ENCODE measurements at regions not wholly inside any gene's neighbourhood (a gene's known extent, or its start where the extent isn't known, plus 50 kb on each side); places are given as distances from the start of the nearest gene placed in this dataset.

- TF ChIP-seq ZNF274 (IDR thresholded peaks at IDR 0.05; ENCODE audit: low read depth, low read length), result no peak
- TF ChIP-seq EGR1 (IDR thresholded peaks at IDR 0.05; ENCODE audit: low read depth), result no peak
- TF ChIP-seq RAD21 (IDR thresholded peaks at IDR 0.05; ENCODE audit: low read depth), result no peak
- no peak for TF ChIP-seq SP1 (IDR thresholded peaks at IDR 0.05; ENCODE audit: low read depth)
- TF ChIP-seq ELF1 (IDR thresholded peaks at IDR 0.05; ENCODE audit: borderline replicate concordance, low read depth), result no peak
- no peak for TF ChIP-seq SRF (IDR thresholded peaks at IDR 0.05; ENCODE audit: low read depth)
- no peak for TF ChIP-seq EZH2phosphoT487 (IDR thresholded peaks at IDR 0.05; ENCODE audit: borderline replicate concordance)
- no peak for TF ChIP-seq SIN3A (IDR thresholded peaks at IDR 0.05; ENCODE audit: low read depth)
- no peak for TF ChIP-seq CBX3 (IDR thresholded peaks at IDR 0.05; ENCODE audit: low read depth)
- ChIA-PET POLR2A (no interaction called here), CTCF (interaction anchor here (1.0 kb wide), 1 partner anchor 158 kb away, joined by 3 read pairs; the partner anchor contains the start of gene AHCYL1), RAD21 (ENCODE audit: low non-redundant PET in 1 of 2, low total read pairs in 2 of 2, uncharacterized antibody in 2 of 2, unreplicated experiment in 2 of 2) (no interaction called here)
- Histone ChIP-seq H3K27ac (ENCODE audit: low read depth, low read length) (no peak overlapping the region), H3K9ac (ENCODE audit: low read length) (no peak overlapping the region), H4K20me1 (ENCODE audit: insufficient read depth) (no peaks in the 10 kb centered on the region), H3K27me3 (ENCODE audit: insufficient read depth, low read length) (no peaks in the 10 kb centered on the region), H3K4me1 (ENCODE audit: control insufficient read depth in 1 of 2, insufficient read depth in 2 of 2, low read length in 2 of 2) (peaks cover 19 to 48% of the 10 kb centered on the region in 2 experiments), H3K4me2 (ENCODE audit: low read length) (peak overlapping the region; percentile 66), H3K79me2 (ENCODE audit: insufficient read depth, low read length) (no peaks in the 10 kb centered on the region), H3K9me3 (ENCODE audit: control insufficient read depth in 1 of 2, insufficient read depth in 1 of 2, low read depth in 1 of 2, low read length in 2 of 2) (no peaks in the 10 kb centered on the region), H3K9me2 (ENCODE audit: insufficient read depth) (no peaks in the 10 kb centered on the region), H3K36me3 (ENCODE audit: control insufficient read depth in 1 of 2, insufficient read depth in 2 of 2, low read length in 2 of 2) (no peaks in the 10 kb centered on the region), H3K4me3 (replicated peaks in 1 of 2; ENCODE audit: low read depth in 1 of 2, low read length in 2 of 2) (no peak overlapping the region), H2AFZ (ENCODE audit: low read depth, low read length, poor library complexity, severe bottlenecking) (no peak overlapping the region)
- intact Hi-C loops (cut with micrococcal nuclease), result no loop called here
- DNase-seq (ENCODE audit: low read depth, low spot score) (no peak), ATAC-seq (no peak)
- no TSS peak for BruUV-seq (replicated peaks)
Measured at GRCh38 chr1:109826930-109827349, 63.2 kb upstream of the EPS8L3 start.

- H3K4me3 ChIP-seq (replicated peaks in 1 of 2; ENCODE audit: low read depth in 1 of 2, low read length in 2 of 2), result no peak overlapping the region
- no peak overlapping the region for H3K4me2 ChIP-seq (ENCODE audit: low read length)
- intact Hi-C loops (cut with micrococcal nuclease), result no loop called here
- no peaks in the 10 kb centered on the region for H3K36me3 ChIP-seq (ENCODE audit: control insufficient read depth in 1 of 2, insufficient read depth in 2 of 2, low read length in 2 of 2)
- POLR2A ChIA-PET, result no interaction called here
- no peak overlapping the region for H2AFZ ChIP-seq (ENCODE audit: low read depth, low read length, poor library complexity, severe bottlenecking)
- no peaks in the 10 kb centered on the region for H3K9me3 ChIP-seq (ENCODE audit: control insufficient read depth in 1 of 2, insufficient read depth in 1 of 2, low read depth in 1 of 2, low read length in 2 of 2)
- H3K27me3 ChIP-seq (ENCODE audit: insufficient read depth, low read length), result no peaks in the 10 kb centered on the region
- BruUV-seq (replicated peaks), result no TSS peak
- no peaks in the 10 kb centered on the region for H4K20me1 ChIP-seq (ENCODE audit: insufficient read depth)
- CTCF ChIA-PET, result interaction anchor here (1.0 kb wide), 1 partner anchor 158 kb away, joined by 3 read pairs; the partner anchor contains the start of gene AHCYL1
- ATAC-seq, result no peak
- no peaks in the 10 kb centered on the region for H3K9me2 ChIP-seq (ENCODE audit: insufficient read depth)
- no peak overlapping the region for H3K9ac ChIP-seq (ENCODE audit: low read length)
- H3K4me1 ChIP-seq (ENCODE audit: control insufficient read depth in 1 of 2, insufficient read depth in 2 of 2, low read length in 2 of 2), result peaks cover 19 to 53% of the 10 kb centered on the region in 2 experiments
- DNase-seq (ENCODE audit: low read depth, low spot score), result no peak
- RAD21 ChIA-PET (ENCODE audit: low non-redundant PET in 1 of 2, low total read pairs in 2 of 2, uncharacterized antibody in 2 of 2, unreplicated experiment in 2 of 2), result no interaction called here
- H3K27ac ChIP-seq (ENCODE audit: low read depth, low read length), result no peak overlapping the region
- TF ChIP-seq FOSL1 (IDR thresholded peaks at IDR 0.05; ENCODE audit: low read depth) (no peak), CTCF (IDR thresholded peaks at IDR 0.05 in 2 of 3, conservative IDR thresholded peaks at IDR 0.05 in 1 of 3; ENCODE audit: borderline replicate concordance in 1 of 3, insufficient read depth in 1 of 3, low read depth in 2 of 3, low read length in 2 of 3) (no peak), ZNF274 (IDR thresholded peaks at IDR 0.05; ENCODE audit: low read depth, low read length) (no peak)
- H3K79me2 ChIP-seq (ENCODE audit: insufficient read depth, low read length), result no peaks in the 10 kb centered on the region
Measured at GRCh38 chr1:109826446-109826845, 62.7 kb upstream of the EPS8L3 start.

Data from HCT116 (cell line).